ENCODE measurements at regions not wholly inside any gene's neighbourhood (a gene's known extent, or its start where the extent isn't known, plus 50 kb on each side); places are given as distances from the start of the nearest gene placed in this dataset.
"Not testable (repeated sequence)": the region's sequence is repeated elsewhere in the genome, so short reads cannot be mapped to it uniquely, and the experiment has no call there.

- Histone ChIP-seq H3K9ac (ENCODE audit: low read length) (no peak overlapping the region), H3K9me3 (ENCODE audit: control insufficient read depth, low read depth, low read length) (no peaks in the 10 kb centered on the region), H3K27me3 (ENCODE audit: control insufficient read depth, insufficient read depth, low read length) (no peaks in the 10 kb centered on the region), H3K27ac (ENCODE audit: low read length) (no peak overlapping the region), H3K4me3 (ENCODE audit: low read length) (no peak overlapping the region), H3K36me3 (ENCODE audit: control insufficient read depth, low read depth, low read length) (no peaks in the 10 kb centered on the region), H3K4me1 (ENCODE audit: control insufficient read depth, low read depth, low read length) (peaks cover 36% of the 10 kb centered on the region)
Observed at GRCh38 chr11:45413156-45413858, 127.2 kb upstream of the SYT13 start.

- Histone ChIP-seq H3K4me1 (ENCODE audit: control insufficient read depth, low read depth, low read length) (peaks cover 36% of the 10 kb centered on the region), H3K9ac (ENCODE audit: low read length) (no peak overlapping the region), H3K4me3 (ENCODE audit: low read length) (no peak overlapping the region), H3K27ac (ENCODE audit: low read length) (no peak overlapping the region), H3K36me3 (ENCODE audit: control insufficient read depth, low read depth, low read length) (no peaks in the 10 kb centered on the region), H3K27me3 (ENCODE audit: control insufficient read depth, insufficient read depth, low read length) (no peaks in the 10 kb centered on the region), H3K9me3 (ENCODE audit: control insufficient read depth, low read depth, low read length) (no peaks in the 10 kb centered on the region)
Observed at GRCh38 chr11:45412521-45412920, 126.4 kb upstream of the SYT13 start.

- Histone ChIP-seq H3K4me3 (ENCODE audit: low read length) (no peak overlapping the region), H3K9ac (ENCODE audit: low read length) (no peak overlapping the region), H3K27ac (ENCODE audit: low read length) (no peak overlapping the region), H3K4me1 (ENCODE audit: control insufficient read depth, low read depth, low read length) (peaks cover 36% of the 10 kb centered on the region), H3K9me3 (ENCODE audit: control insufficient read depth, low read depth, low read length) (no peaks in the 10 kb centered on the region), H3K27me3 (ENCODE audit: control insufficient read depth, insufficient read depth, low read length) (no peaks in the 10 kb centered on the region), H3K36me3 (ENCODE audit: control insufficient read depth, low read depth, low read length) (no peaks in the 10 kb centered on the region)
Observed at GRCh38 chr11:45412051-45412471, 125.9 kb upstream of the SYT13 start.

GRCh38 chr11:45411228-45411946 lies 125.2 kb upstream of the SYT13 start:
- no peaks in the 10 kb centered on the region for H3K36me3 ChIP-seq (ENCODE audit: control insufficient read depth, low read depth, low read length)
- no peaks in the 10 kb centered on the region for H3K27me3 ChIP-seq (ENCODE audit: control insufficient read depth, insufficient read depth, low read length)
- H3K27ac ChIP-seq (ENCODE audit: low read length): no peak overlapping the region
- H3K4me3 ChIP-seq (ENCODE audit: low read length): no peak overlapping the region
- peaks cover 36% of the 10 kb centered on the region for H3K4me1 ChIP-seq (ENCODE audit: control insufficient read depth, low read depth, low read length)
- H3K9me3 ChIP-seq (ENCODE audit: control insufficient read depth, low read depth, low read length): no peaks in the 10 kb centered on the region
- no peak overlapping the region for H3K9ac ChIP-seq (ENCODE audit: low read length)

- Histone ChIP-seq H3K4me1 (ENCODE audit: control insufficient read depth, low read depth, low read length) (peaks cover 36% of the 10 kb centered on the region), H3K27ac (ENCODE audit: low read length) (no peak overlapping the region), H3K36me3 (ENCODE audit: control insufficient read depth, low read depth, low read length) (no peaks in the 10 kb centered on the region), H3K9me3 (ENCODE audit: control insufficient read depth, low read depth, low read length) (no peaks in the 10 kb centered on the region), H3K27me3 (ENCODE audit: control insufficient read depth, insufficient read depth, low read length) (no peaks in the 10 kb centered on the region), H3K4me3 (ENCODE audit: low read length) (no peak overlapping the region), H3K9ac (ENCODE audit: low read length) (no peak overlapping the region)
Observed at GRCh38 chr11:45410391-45411227, 124.5 kb upstream of the SYT13 start.

- Histone ChIP-seq H3K4me3 (ENCODE audit: low read length) (no peak overlapping the region), H3K27ac (ENCODE audit: low read length) (no peak overlapping the region), H3K9me3 (ENCODE audit: control insufficient read depth, low read depth, low read length) (no peaks in the 10 kb centered on the region), H3K4me1 (ENCODE audit: control insufficient read depth, low read depth, low read length) (peaks cover 36% of the 10 kb centered on the region), H3K9ac (ENCODE audit: low read length) (no peak overlapping the region), H3K36me3 (ENCODE audit: control insufficient read depth, low read depth, low read length) (no peaks in the 10 kb centered on the region), H3K27me3 (ENCODE audit: control insufficient read depth, insufficient read depth, low read length) (no peaks in the 10 kb centered on the region)
Observed at GRCh38 chr11:45409587-45409986, 123.4 kb upstream of the SYT13 start.

GRCh38 chr11:45407226-45407625 lies 121.1 kb upstream of the SYT13 start:
- Histone ChIP-seq H3K36me3 (ENCODE audit: control insufficient read depth, low read depth, low read length) (no peaks in the 10 kb centered on the region), H3K27ac (ENCODE audit: low read length) (no peak overlapping the region), H3K9me3 (ENCODE audit: control insufficient read depth, low read depth, low read length) (no peaks in the 10 kb centered on the region), H3K4me1 (ENCODE audit: control insufficient read depth, low read depth, low read length) (peaks cover 26% of the 10 kb centered on the region), H3K9ac (ENCODE audit: low read length) (no peak overlapping the region), H3K4me3 (ENCODE audit: low read length) (no peak overlapping the region), H3K27me3 (ENCODE audit: control insufficient read depth, insufficient read depth, low read length) (no peaks in the 10 kb centered on the region)

- no peaks in the 10 kb centered on the region for H3K27me3 ChIP-seq (ENCODE audit: control insufficient read depth, insufficient read depth, low read length)
- no peak overlapping the region for H3K27ac ChIP-seq (ENCODE audit: low read length)
- no peaks in the 10 kb centered on the region for H3K9me3 ChIP-seq (ENCODE audit: control insufficient read depth, low read depth, low read length)
Observed at GRCh38 chr11:45405916-45406670, 120.0 kb upstream of the SYT13 start.

GRCh38 chr11:45403521-45403920 lies 117.4 kb upstream of the SYT13 start:
- H3K9ac ChIP-seq (ENCODE audit: low read length); H3K4me3 ChIP-seq (ENCODE audit: low read length); H3K36me3 ChIP-seq (ENCODE audit: control insufficient read depth, low read depth, low read length); H3K4me1 ChIP-seq (ENCODE audit: control insufficient read depth, low read depth, low read length); H3K27me3 ChIP-seq (ENCODE audit: control insufficient read depth, insufficient read depth, low read length); H3K9me3 ChIP-seq (ENCODE audit: control insufficient read depth, low read depth, low read length); H3K27ac ChIP-seq (ENCODE audit: low read length): not testable (repeated sequence)

More at GRCh38 chr11:45405916-45406670, 120.0 kb upstream of the SYT13 start:
- Histone ChIP-seq H3K4me3 (ENCODE audit: low read length) (no peak overlapping the region), H3K36me3 (ENCODE audit: control insufficient read depth, low read depth, low read length) (no peaks in the 10 kb centered on the region), H3K4me1 (ENCODE audit: control insufficient read depth, low read depth, low read length) (peaks cover 15% of the 10 kb centered on the region), H3K9ac (ENCODE audit: low read length) (no peak overlapping the region)

GRCh38 chr11:45402049-45402630 lies 116.0 kb upstream of the SYT13 start:
- H3K9ac ChIP-seq (ENCODE audit: low read length): no peak overlapping the region
- H3K27me3 ChIP-seq (ENCODE audit: control insufficient read depth, insufficient read depth, low read length): no peaks in the 10 kb centered on the region
- peaks cover 6% of the 10 kb centered on the region for H3K4me1 ChIP-seq (ENCODE audit: control insufficient read depth, low read depth, low read length)
- H3K36me3 ChIP-seq (ENCODE audit: control insufficient read depth, low read depth, low read length): no peaks in the 10 kb centered on the region
- no peak overlapping the region for H3K4me3 ChIP-seq (ENCODE audit: low read length)
- H3K9me3 ChIP-seq (ENCODE audit: control insufficient read depth, low read depth, low read length): no peaks in the 10 kb centered on the region
- no peak overlapping the region for H3K27ac ChIP-seq (ENCODE audit: low read length)

GRCh38 chr11:45400591-45400990 lies 114.5 kb upstream of the SYT13 start:
- no peak overlapping the region for H3K27ac ChIP-seq (ENCODE audit: low read length)
- no peaks in the 10 kb centered on the region for H3K27me3 ChIP-seq (ENCODE audit: control insufficient read depth, insufficient read depth, low read length)
- peaks cover 6% of the 10 kb centered on the region for H3K4me1 ChIP-seq (ENCODE audit: control insufficient read depth, low read depth, low read length)
- H3K36me3 ChIP-seq (ENCODE audit: control insufficient read depth, low read depth, low read length): no peaks in the 10 kb centered on the region
- H3K9me3 ChIP-seq (ENCODE audit: control insufficient read depth, low read depth, low read length): no peaks in the 10 kb centered on the region
- no peak overlapping the region for H3K4me3 ChIP-seq (ENCODE audit: low read length)
- H3K9ac ChIP-seq (ENCODE audit: low read length): no peak overlapping the region
